T-cell (primary cell): ENCODE measurements at regions not wholly inside any gene's neighbourhood (a gene's known extent, or its start where the extent isn't known, plus 50 kb on each side); places are given as distances from the start of the nearest gene placed in this dataset.

Source experiments
- ATAC-seq, 4 experiments: fragments of 200-7000 bp in 3 of 4; fragments of 150-1000 bp in 1 of 4; cut with Tn5 transposase; replicated peaks in 1 of 4; 1 replicate in 3 of 4; 2 replicates in 1 of 4; pipeline ENCODE4 v1.10.0; 2021; ENCODE audit warnings: moderate library complexity in 3 of 4, mild to moderate bottlenecking in 2 of 4, moderate number of reproducible peaks in 1 of 4
- CTCF ChIA-PET, 2 donors: fragments of 300-600 bp; sonication (Branson Sonifier 250); formaldehyde crosslinking; loops; one replicate each; lab custom pipeline; 2022; ENCODE audit warnings: antibody characterized with exemption in 2 of 2; lab: Charles Lee
- POLR2A ChIA-PET, 2 donors: fragments of 300-600 bp; sonication (Branson Sonifier 250); formaldehyde crosslinking; loops; one replicate each; lab custom pipeline; 2022; ENCODE audit warnings: antibody characterized with exemption in 2 of 2; lab: Charles Lee
- DNase-seq, 35 experiments: peaks; one replicate each; pipeline versions ENCODE4 v3.0.0 to v3.0.0-alpha.2; 2013 to 2023
- H3K27ac ChIP-seq: one replicate; pipeline ENCODE4 v1.5.1; 2013; ENCODE audit warnings: low read length
- H3K27me3 ChIP-seq, 2 experiments: replicated peaks in 1 of 2; 1 replicate in 1 of 2; 2 replicates in 1 of 2; pipeline versions ENCODE4 v1.6.1 to v1.7.0; 2013; ENCODE audit warnings: low read length in 1 of 2, mixed read lengths in 1 of 2; ENCODE audit not compliant: control insufficient read depth in 2 of 2, insufficient read depth in 2 of 2; ENCODE audit errors: extremely low read depth in 1 of 2
- H3K36me3 ChIP-seq, 2 donors: 1 replicate in 1 of 2; 2 replicates in 1 of 2; pipeline versions ENCODE4 v1.6.1 to v1.7.0; 2013; ENCODE audit warnings: low read length in 1 of 2; ENCODE audit not compliant: control insufficient read depth in 2 of 2, insufficient read depth in 1 of 2; ENCODE audit errors: extremely low read depth in 1 of 2
- H3K4me1 ChIP-seq, 2 experiments: 1 replicate in 1 of 2; 2 replicates in 1 of 2; pipeline versions ENCODE4 v1.6.1 to v1.7.0; 2013; ENCODE audit warnings: low read length in 2 of 2, mixed read lengths in 1 of 2; ENCODE audit not compliant: insufficient read depth in 2 of 2, control insufficient read depth in 1 of 2; ENCODE audit errors: extremely low read depth in 1 of 2
- H3K4me3 ChIP-seq, 2 donors: 1 replicate in 1 of 2; 2 replicates in 1 of 2; pipeline versions ENCODE4 v1.5.1 to v1.7.0; 2013; ENCODE audit warnings: mild to moderate bottlenecking in 2 of 2, low read length in 1 of 2, moderate library complexity in 1 of 2; ENCODE audit not compliant: control insufficient read depth in 1 of 2; ENCODE audit errors: extremely low read depth in 1 of 2
- H3K9me3 ChIP-seq: 2 replicates; pipeline ENCODE4 v1.7.0; 2013
- H3K27ac Mint-ChIP-seq, 2 donors: one replicate each; pipeline ENCODE4 v1.8.0; 2020 to 2021; ENCODE audit warnings: mild to moderate bottlenecking in 2 of 2, mixed read lengths in 2 of 2
- H3K27me3 Mint-ChIP-seq, 2 donors: one replicate each; pipeline ENCODE4 v1.8.0; 2021 to 2022; ENCODE audit warnings: mixed read lengths in 2 of 2
- H3K36me3 Mint-ChIP-seq: one replicate; pipeline ENCODE4 v1.8.0; 2021; ENCODE audit warnings: mixed read lengths
- H3K4me1 Mint-ChIP-seq, 3 donors: one replicate each; pipeline ENCODE4 v1.8.0; 2020 to 2022; ENCODE audit warnings: mixed read lengths in 3 of 3, mild to moderate bottlenecking in 1 of 3
- H3K4me3 Mint-ChIP-seq, 3 donors: one replicate each; pipeline ENCODE4 v1.8.0; 2020 to 2022; ENCODE audit warnings: mild to moderate bottlenecking in 3 of 3, mixed read lengths in 3 of 3, moderate library complexity in 3 of 3
- H3K9me3 Mint-ChIP-seq, 3 donors: one replicate each; pipeline ENCODE4 v1.8.0; 2020 to 2022; ENCODE audit warnings: mixed read lengths in 3 of 3
- WGBS: methylation state at CpG from one replicate; pipeline ENCODE4 v1.1.5; 2013; ENCODE audit warnings: missing lambda C conversion rate; ENCODE audit not compliant: insufficient coverage; 5-methylcytosine and 5-hydroxymethylcytosine counted together

GRCh38 chr1:113194846-113195830 lies 122.1 kb downstream of the LRIG2 start:
- Mint-ChIP-seq H3K27ac (no peak overlapping the region), H3K9me3 (peaks cover 7 to 8% (median 8%) of the 10 kb centered on the region in 3 donors), H3K4me3 (no peak overlapping the region), H3K36me3 (no peaks in the 10 kb centered on the region), H3K27me3 (peaks cover 16 to 22% of the 10 kb centered on the region in 2 donors), H3K4me1 (peaks cover 0 to 6% (median 0%) of the 10 kb centered on the region in 3 donors)
- ATAC-seq (no peak), DNase-seq (no peak)
- H3K36me3 ChIP-seq = no peaks in the 10 kb centered on the region
- ChIA-PET POLR2A (no interaction called here), CTCF (no interaction called here)
- no peak overlapping the region for H3K4me3 ChIP-seq
- H3K9me3 ChIP-seq = no peaks in the 10 kb centered on the region
- peaks cover 0 to 14% of the 10 kb centered on the region in 2 experiments for H3K27me3 ChIP-seq
- H3K4me1 ChIP-seq = no peaks in the 10 kb centered on the region
- no peak overlapping the region for H3K27ac ChIP-seq
- WGBS = 82% methylated on average over 9 of the region's 18 CpGs

GRCh38 chr1:113197719-113198330 lies 124.8 kb downstream of the LRIG2 start:
- H3K4me3 ChIP-seq = no peak overlapping the region
- ATAC-seq (no peak), DNase-seq (no peak)
- Mint-ChIP-seq H3K27ac (no peak overlapping the region), H3K36me3 (no peaks in the 10 kb centered on the region), H3K9me3 (peaks cover 5 to 7% (median 7%) of the 10 kb centered on the region in 3 donors), H3K4me3 (no peak overlapping the region), H3K27me3 (peaks cover 4 to 7% of the 10 kb centered on the region in 2 donors), H3K4me1 (peaks cover 0 to 6% (median 0%) of the 10 kb centered on the region in 3 donors)
- no peak overlapping the region for H3K27ac ChIP-seq
- WGBS = 89% methylated on average over 3 of the region's 13 CpGs
- no peaks in the 10 kb centered on the region for H3K9me3 ChIP-seq
- H3K27me3 ChIP-seq = peaks cover 0 to 5% of the 10 kb centered on the region in 2 experiments
- CTCF ChIA-PET = interaction anchor here in 1 of 2 donors (0.6 kb wide), 1 partner anchor 22 kb away, joined by 5 read pairs; no protein-coding TSS in a partner anchor
- H3K4me1 ChIP-seq = no peaks in the 10 kb centered on the region
- no peaks in the 10 kb centered on the region for H3K36me3 ChIP-seq
- POLR2A ChIA-PET = no interaction called here

DNA sequence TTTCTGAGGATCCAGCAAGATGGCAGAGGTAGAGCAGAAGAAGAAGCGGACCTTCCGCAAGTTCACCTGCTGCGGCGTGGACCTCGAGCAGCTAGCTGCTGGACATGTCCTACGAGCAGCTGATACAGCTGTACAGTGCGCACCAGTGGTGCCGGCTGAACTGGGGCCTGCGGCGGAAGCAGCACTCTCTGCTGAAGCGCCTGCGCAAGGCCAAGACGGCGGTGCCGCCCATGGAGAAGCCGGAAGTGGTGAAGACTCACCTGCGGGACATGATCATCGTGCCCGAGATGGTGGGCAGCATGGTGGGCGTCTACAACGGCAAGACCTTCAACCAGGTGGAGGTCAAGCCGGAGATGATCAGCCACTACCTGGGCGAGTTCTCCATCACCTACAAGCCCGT lies 125.8 kb downstream of the LRIG2 start:
- 95% methylated on average over 21 of the region's 24 CpGs for WGBS
- Histone ChIP-seq H3K27ac (no peak overlapping the region), H3K36me3 (no peaks in the 10 kb centered on the region), H3K4me1 (no peaks in the 10 kb centered on the region), H3K9me3 (no peaks in the 10 kb centered on the region), H3K4me3 (no peak overlapping the region), H3K27me3 (peaks cover 0 to 5% of the 10 kb centered on the region in 2 experiments)
- ATAC-seq (no peak), DNase-seq (no peak)
- Mint-ChIP-seq H3K27ac (no peak overlapping the region), H3K27me3 (peaks cover 1 to 2% of the 10 kb centered on the region in 2 donors), H3K9me3 (no peaks in the 10 kb centered on the region), H3K36me3 (no peaks in the 10 kb centered on the region), H3K4me1 (no peaks in the 10 kb centered on the region), H3K4me3 (no peak overlapping the region)
- ChIA-PET POLR2A (no interaction called here), CTCF (no interaction called here)

GRCh38 chr1:113199760-113200455 lies 126.9 kb downstream of the LRIG2 start:
- ChIA-PET POLR2A (no interaction called here), CTCF (no interaction called here)
- no peak for ATAC-seq
- no peaks in the 10 kb centered on the region for H3K9me3 Mint-ChIP-seq
- peaks cover 0 to 5% of the 10 kb centered on the region in 2 experiments for H3K27me3 ChIP-seq
- H3K27ac Mint-ChIP-seq = no peak overlapping the region
- no peak overlapping the region for H3K4me3 Mint-ChIP-seq
- no peaks in the 10 kb centered on the region for H3K4me1 Mint-ChIP-seq
- 65% methylated on average over 4 of the region's 8 CpGs for WGBS
- no peak overlapping the region for H3K4me3 ChIP-seq
- no peak for DNase-seq
- no peaks in the 10 kb centered on the region for H3K9me3 ChIP-seq
- H3K4me1 ChIP-seq = no peaks in the 10 kb centered on the region
- no peaks in the 10 kb centered on the region for H3K36me3 Mint-ChIP-seq
- no peaks in the 10 kb centered on the region for H3K36me3 ChIP-seq
- H3K27me3 Mint-ChIP-seq = peaks cover 5 to 12% of the 10 kb centered on the region in 2 donors
- no peak overlapping the region for H3K27ac ChIP-seq

DNA sequence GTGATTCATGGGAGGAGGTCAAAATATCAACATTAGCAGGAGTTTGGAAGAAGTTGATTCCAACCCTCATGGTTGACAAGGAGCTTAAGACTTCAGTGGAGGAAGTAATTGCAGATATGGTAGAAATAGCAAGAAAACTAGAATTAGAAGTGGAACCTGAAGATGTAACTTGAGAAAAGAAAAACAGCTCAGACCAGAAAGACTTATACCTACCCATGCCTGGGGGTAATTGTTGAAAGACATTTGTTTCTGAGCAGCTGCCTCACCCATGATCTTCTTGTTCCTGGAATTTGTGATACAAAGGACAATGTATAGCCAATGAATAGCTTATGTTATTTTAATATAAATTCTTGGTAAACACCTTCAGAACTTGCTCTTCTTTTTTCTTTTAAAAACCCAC lies 128.6 kb downstream of the LRIG2 start:
- Histone ChIP-seq H3K27ac (no peak overlapping the region), H3K4me3 (no peak overlapping the region), H3K36me3 (no peaks in the 10 kb centered on the region), H3K4me1 (no peaks in the 10 kb centered on the region), H3K27me3 (peaks cover 0 to 8% of the 10 kb centered on the region in 2 experiments), H3K9me3 (no peaks in the 10 kb centered on the region)
- no peak overlapping the region for H3K4me3 Mint-ChIP-seq
- no peak for ATAC-seq
- CTCF ChIA-PET = no interaction called here
- H3K36me3 Mint-ChIP-seq = no peaks in the 10 kb centered on the region
- no peaks in the 10 kb centered on the region for H3K4me1 Mint-ChIP-seq
- no peaks in the 10 kb centered on the region for H3K9me3 Mint-ChIP-seq
- no peak for DNase-seq
- peaks cover 5 to 16% of the 10 kb centered on the region in 2 donors for H3K27me3 Mint-ChIP-seq
- POLR2A ChIA-PET = no interaction called here
- no peak overlapping the region for H3K27ac Mint-ChIP-seq

- H3K4me3 Mint-ChIP-seq = no peak overlapping the region
- WGBS = 80% methylated on average over 1 of the region's 4 CpGs
- no peak overlapping the region for H3K27ac Mint-ChIP-seq
- H3K36me3 ChIP-seq = no peaks in the 10 kb centered on the region
- DNase-seq = no peak
- ChIA-PET POLR2A (no interaction called here), CTCF (no interaction called here)
- peaks cover 0 to 18% of the 10 kb centered on the region in 2 experiments for H3K27me3 ChIP-seq
- H3K36me3 Mint-ChIP-seq = no peaks in the 10 kb centered on the region
- H3K27ac ChIP-seq = no peak overlapping the region
- H3K4me1 ChIP-seq = peaks cover 0 to 2% of the 10 kb centered on the region in 2 experiments
- H3K9me3 Mint-ChIP-seq = no peaks in the 10 kb centered on the region
- no peak for ATAC-seq
- H3K9me3 ChIP-seq = no peaks in the 10 kb centered on the region
- no peak overlapping the region for H3K4me3 ChIP-seq
- peaks cover 26 to 39% of the 10 kb centered on the region in 2 donors for H3K27me3 Mint-ChIP-seq
- H3K4me1 Mint-ChIP-seq = no peaks in the 10 kb centered on the region
These were observed 133.2 kb downstream of the LRIG2 start for GRCh38 chr1:113205980-113206766.
